Activated naive CD8-positive, alpha-beta T cell treated with anti-CD3 and anti-CD28 coated beads, Interleukin-2, amount 50 U/mL, for 24 hours (primary cell): ENCODE measurements at regions not wholly inside any gene's neighbourhood (a gene's known extent, or its start where the extent isn't known, plus 50 kb on each side); places are given as distances from the start of the nearest gene placed in this dataset.

Source experiments
- ATAC-seq: fragments of 150-1000 bp; cut with Tn5 transposase; one replicate; pipeline ENCODE4 v1.10.0; 2021
- DNase-seq: peaks from one replicate; pipeline ENCODE4 v3.0.0; 2021
- H3K27ac Mint-ChIP-seq: one replicate; pipeline ENCODE4 v1.8.0; 2021; ENCODE audit warnings: mild to moderate bottlenecking, mixed read lengths
- H3K27me3 Mint-ChIP-seq: one replicate; pipeline ENCODE4 v1.8.0; 2021; ENCODE audit warnings: mixed read lengths
- H3K36me3 Mint-ChIP-seq: one replicate; pipeline ENCODE4 v1.8.0; 2021; ENCODE audit warnings: low read depth, mixed read lengths
- H3K4me1 Mint-ChIP-seq: one replicate; pipeline ENCODE4 v1.8.0; 2021; ENCODE audit warnings: mixed read lengths
- H3K4me3 Mint-ChIP-seq: one replicate; pipeline ENCODE4 v1.8.0; 2021; ENCODE audit warnings: mild to moderate bottlenecking, moderate library complexity, mixed read lengths
- H3K9me3 Mint-ChIP-seq: one replicate; pipeline ENCODE4 v1.8.0; 2021; ENCODE audit warnings: mixed read lengths

DNA sequence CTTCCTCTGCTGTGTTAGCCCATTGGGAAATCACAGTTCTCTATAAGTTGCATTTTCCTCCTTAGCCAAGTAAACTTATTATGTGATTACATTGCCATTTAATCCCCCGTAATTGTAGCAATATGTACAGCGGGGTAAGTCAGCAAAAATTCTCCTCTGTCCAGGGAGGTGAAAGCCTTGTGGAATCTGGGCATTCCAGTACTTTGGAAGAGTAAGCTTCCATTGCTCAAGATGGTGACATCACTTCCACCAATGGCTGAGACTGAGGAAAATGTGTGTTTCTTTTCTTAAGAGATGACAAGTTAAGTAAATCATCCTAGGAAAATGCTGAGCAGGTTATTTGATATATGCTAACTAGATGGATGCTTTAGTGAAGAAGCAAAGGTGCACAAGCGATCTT lies 436.7 kb downstream of the CETN3 start:
- Mint-ChIP-seq H3K4me3 (no peak overlapping the region), H3K4me1 (no peaks in the 10 kb centered on the region)

DNA sequence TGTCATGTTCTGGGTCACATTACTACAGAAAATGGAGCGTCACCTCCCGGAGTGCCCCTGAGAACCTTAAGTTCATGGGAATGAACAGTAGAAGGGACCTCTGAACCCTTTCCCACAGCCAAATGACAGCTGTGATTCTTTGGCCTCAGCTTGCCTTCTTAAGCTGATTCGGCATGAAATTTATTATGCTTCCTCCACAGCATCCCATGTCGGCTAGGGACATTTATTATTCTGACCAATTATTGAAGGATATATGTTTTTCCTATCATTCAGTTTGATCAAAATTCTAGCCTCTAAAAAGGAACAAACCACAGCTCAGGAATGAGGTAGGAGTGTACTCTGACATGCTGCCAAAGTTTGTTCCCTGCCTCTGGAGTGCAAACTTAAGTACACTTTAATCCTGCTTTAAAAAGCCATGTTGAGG lies 440.6 kb downstream of the CETN3 start:
- H3K4me3 Mint-ChIP-seq: no peak overlapping the region
- H3K9me3 Mint-ChIP-seq: peaks cover 4% of the 10 kb centered on the region
- H3K4me1 Mint-ChIP-seq: no peaks in the 10 kb centered on the region
- no peaks in the 10 kb centered on the region for H3K27me3 Mint-ChIP-seq
- DNase-seq (no peak), ATAC-seq (no peak)
- H3K36me3 Mint-ChIP-seq: no peaks in the 10 kb centered on the region
- H3K27ac Mint-ChIP-seq: no peak overlapping the region

More for the DNA sequence above, 436.7 kb downstream of the CETN3 start:
- DNase-seq: no peak
- H3K27ac Mint-ChIP-seq: no peak overlapping the region
- no peak for ATAC-seq
- peaks cover 4% of the 10 kb centered on the region for H3K9me3 Mint-ChIP-seq
- H3K36me3 Mint-ChIP-seq: no peaks in the 10 kb centered on the region
- no peaks in the 10 kb centered on the region for H3K27me3 Mint-ChIP-seq

DNA sequence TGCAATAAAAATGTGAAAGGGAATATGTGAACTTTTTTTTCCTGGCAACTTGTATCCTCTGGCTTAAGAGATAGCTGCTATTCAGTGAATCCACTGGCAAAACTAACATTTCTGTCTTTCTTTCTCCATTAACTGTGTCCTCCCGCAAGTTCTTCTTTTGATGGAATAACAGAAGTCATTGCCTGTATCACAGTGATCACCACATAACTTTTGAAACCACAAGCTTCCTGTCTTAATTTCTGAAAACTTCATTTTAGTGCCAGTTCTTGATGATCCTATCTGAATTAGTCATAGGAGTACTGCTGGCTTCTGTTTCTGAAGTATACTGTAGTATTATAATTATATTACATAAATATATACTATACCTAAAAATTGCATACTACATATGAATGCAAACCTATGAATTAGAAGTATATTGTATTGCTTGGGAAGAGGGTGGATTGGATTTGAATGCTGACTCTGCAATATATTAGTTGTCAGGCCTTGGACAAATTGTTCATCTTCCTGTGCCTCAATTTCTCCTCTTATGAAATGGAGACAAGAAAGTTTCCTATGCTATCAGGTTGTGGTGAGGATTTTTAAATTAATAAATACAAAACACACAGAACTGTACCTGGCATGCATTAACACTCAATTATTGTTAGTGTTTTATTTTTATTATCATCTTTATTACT lies 441.6 kb downstream of the CETN3 start:
- Mint-ChIP-seq H3K36me3 (no peaks in the 10 kb centered on the region), H3K9me3 (peaks cover 4% of the 10 kb centered on the region), H3K27ac (no peak overlapping the region), H3K4me1 (no peaks in the 10 kb centered on the region), H3K27me3 (no peaks in the 10 kb centered on the region), H3K4me3 (no peak overlapping the region)
- DNase-seq (no peak), ATAC-seq (no peak)

DNA sequence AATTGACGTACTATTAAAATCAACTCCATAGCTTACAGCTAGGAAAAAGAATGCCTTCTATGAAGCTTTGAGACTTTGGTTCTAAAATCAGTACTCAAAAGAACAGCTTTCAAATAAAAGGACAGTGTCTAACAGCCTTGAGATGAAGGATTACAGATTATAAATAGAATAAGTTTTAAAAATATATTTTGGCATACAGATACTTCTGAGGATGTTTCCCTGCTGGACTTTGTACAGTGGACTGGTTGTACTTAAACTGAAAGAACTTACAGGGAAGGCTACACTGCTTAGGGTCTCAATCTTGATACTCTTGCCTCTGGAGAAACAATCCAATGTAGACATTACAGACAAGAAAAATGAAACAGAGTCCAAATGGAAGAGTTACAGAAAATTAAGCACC lies 452.7 kb downstream of the CETN3 start:
- H3K27ac Mint-ChIP-seq: no peak overlapping the region
- no peaks in the 10 kb centered on the region for H3K9me3 Mint-ChIP-seq
- H3K36me3 Mint-ChIP-seq: no peaks in the 10 kb centered on the region
- no peak for DNase-seq
- H3K27me3 Mint-ChIP-seq: no peaks in the 10 kb centered on the region
- no peak overlapping the region for H3K4me3 Mint-ChIP-seq
- no peaks in the 10 kb centered on the region for H3K4me1 Mint-ChIP-seq
- ATAC-seq: no peak

DNA sequence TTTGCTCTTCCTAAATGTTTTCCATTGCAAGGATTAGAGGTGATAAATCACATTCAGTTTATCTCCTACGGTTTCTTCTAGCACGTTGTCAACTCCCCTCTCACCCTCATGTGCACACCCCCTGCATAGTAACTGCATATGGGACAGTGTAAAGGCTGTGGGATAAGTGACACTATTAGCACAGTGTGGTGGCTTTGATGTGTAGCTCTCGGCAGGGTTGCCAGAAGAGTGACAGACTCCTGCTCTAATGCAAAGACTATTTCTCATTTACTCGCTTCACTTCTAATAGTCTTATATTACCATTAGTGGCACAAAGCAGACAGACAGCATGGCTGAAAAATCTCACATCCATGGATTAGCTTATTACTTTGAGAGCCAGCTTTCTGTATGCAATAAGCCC lies 454.6 kb downstream of the CETN3 start:
- H3K27ac Mint-ChIP-seq: no peak overlapping the region
- H3K4me1 Mint-ChIP-seq: no peaks in the 10 kb centered on the region
- no peaks in the 10 kb centered on the region for H3K36me3 Mint-ChIP-seq
- H3K4me3 Mint-ChIP-seq: no peak overlapping the region
- ATAC-seq: no peak
- DNase-seq: no peak
- H3K27me3 Mint-ChIP-seq: no peaks in the 10 kb centered on the region
- no peaks in the 10 kb centered on the region for H3K9me3 Mint-ChIP-seq

DNA sequence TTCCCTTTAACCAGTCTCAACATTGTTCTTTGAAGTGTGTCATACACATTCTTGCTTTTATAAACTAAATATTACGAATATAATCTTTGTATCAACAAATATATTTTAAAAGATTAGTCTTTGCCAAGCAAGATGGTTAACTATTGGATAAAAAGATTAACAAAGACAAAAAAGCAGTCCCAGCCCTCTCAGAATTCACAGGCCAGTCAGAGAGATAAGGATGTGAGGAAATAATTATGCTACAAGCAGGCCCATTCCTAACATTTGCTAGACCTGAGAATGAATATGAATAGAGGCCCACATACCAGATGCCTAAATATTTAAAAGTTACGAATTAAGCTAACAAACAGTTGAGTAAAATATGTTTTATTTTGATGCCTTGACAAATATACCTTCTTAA lies 457.7 kb downstream of the CETN3 start:
- Mint-ChIP-seq H3K9me3 (no peaks in the 10 kb centered on the region), H3K4me1 (no peaks in the 10 kb centered on the region), H3K36me3 (no peaks in the 10 kb centered on the region), H3K4me3 (no peak overlapping the region), H3K27me3 (no peaks in the 10 kb centered on the region), H3K27ac (no peak overlapping the region)
- DNase-seq: no peak
- no peak for ATAC-seq

DNA sequence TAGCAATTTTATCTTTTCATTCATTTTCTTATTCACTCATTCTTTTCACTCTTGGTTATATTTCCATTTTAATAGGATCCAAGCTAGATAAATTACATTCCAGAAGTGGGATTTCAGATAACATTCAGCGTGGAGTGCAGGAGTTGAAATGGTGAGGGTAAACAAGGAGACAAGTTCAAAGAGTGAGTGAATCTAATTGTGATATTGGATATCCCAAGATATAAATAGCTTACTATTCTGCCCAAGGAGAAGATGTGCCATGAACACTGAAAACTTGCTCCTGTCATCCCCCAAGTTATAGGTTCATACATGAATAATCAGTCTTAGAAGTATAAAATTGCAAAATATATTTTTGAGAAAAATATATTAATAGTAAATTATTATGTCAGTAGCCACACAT lies 459.3 kb downstream of the CETN3 start:
- no peak for DNase-seq
- Mint-ChIP-seq H3K27me3 (no peaks in the 10 kb centered on the region), H3K4me1 (no peaks in the 10 kb centered on the region), H3K4me3 (no peak overlapping the region), H3K36me3 (no peaks in the 10 kb centered on the region), H3K27ac (no peak overlapping the region), H3K9me3 (peaks cover 4% of the 10 kb centered on the region)
- no peak for ATAC-seq

DNA sequence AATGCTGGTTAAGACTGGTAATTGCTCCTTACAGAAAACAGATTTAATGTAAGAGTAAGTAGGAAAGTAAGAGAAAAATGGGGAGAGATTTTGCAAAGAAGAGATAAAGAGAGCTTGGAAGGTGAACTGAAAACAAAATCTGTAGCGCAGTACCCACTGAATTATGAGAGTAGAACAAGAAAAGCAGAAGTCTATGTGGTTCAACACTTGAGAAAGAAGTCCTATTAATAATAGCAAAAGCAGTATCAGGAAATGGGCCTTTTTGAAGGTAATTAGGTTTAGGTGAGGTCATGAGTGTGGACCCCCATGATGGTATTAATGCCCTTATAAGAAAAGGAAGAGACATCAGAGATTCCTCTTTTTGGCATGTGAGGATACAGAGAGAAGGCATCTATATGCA lies 460.6 kb downstream of the CETN3 start:
- Mint-ChIP-seq H3K27ac (no peak overlapping the region), H3K9me3 (peaks cover 4% of the 10 kb centered on the region), H3K27me3 (no peaks in the 10 kb centered on the region), H3K36me3 (no peaks in the 10 kb centered on the region), H3K4me1 (no peaks in the 10 kb centered on the region), H3K4me3 (no peak overlapping the region)
- ATAC-seq (no peak), DNase-seq (no peak)

DNA sequence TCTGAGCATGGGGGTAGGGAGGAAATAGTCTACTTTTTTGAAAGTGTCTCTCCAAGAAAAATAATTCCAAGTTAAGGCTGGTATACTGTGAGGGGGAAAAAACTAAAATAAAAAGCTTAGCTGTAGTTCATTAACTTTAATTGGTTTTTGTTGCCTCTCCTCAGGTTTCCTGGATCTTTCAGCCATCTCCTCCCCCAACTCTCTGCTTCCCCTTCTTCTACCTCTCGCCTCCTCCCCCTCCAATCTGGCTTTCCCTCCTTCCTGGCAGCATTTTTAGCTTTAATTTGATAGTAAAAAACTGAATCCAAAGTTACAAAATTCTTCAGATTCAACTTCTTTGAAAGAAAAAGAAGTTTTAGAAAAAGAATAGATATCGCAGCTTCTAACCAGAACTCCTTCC lies 462.6 kb downstream of the CETN3 start:
- DNase-seq (no peak), ATAC-seq (no peak)
- H3K4me3 Mint-ChIP-seq: no peak overlapping the region
- H3K27me3 Mint-ChIP-seq: no peaks in the 10 kb centered on the region
- H3K36me3 Mint-ChIP-seq: no peaks in the 10 kb centered on the region
- H3K9me3 Mint-ChIP-seq: peaks cover 10% of the 10 kb centered on the region
- H3K27ac Mint-ChIP-seq: no peak overlapping the region
- no peaks in the 10 kb centered on the region for H3K4me1 Mint-ChIP-seq

DNA sequence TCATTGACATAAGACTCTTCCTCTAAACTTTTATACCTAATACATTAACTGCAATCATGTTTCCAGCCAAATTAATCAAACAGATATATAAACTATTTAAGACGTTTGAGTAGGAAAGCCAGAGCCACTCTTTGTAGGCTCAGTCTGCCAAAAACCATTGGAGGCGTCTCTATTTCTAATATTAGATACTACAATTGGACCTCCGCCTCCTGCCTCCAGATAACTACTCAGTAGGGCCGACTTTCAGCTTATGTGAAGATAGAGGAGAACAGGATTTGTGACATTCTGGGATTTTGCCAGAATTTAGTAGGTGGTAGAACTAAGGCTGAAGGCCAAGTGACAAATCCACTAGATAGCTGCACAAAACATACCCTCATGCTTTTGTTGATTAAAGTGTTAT lies 463.0 kb downstream of the CETN3 start:
- Mint-ChIP-seq H3K36me3 (no peaks in the 10 kb centered on the region), H3K27ac (no peak overlapping the region), H3K4me3 (no peak overlapping the region), H3K4me1 (no peaks in the 10 kb centered on the region), H3K27me3 (no peaks in the 10 kb centered on the region), H3K9me3 (peaks cover 10% of the 10 kb centered on the region)
- DNase-seq (no peak), ATAC-seq (no peak)

DNA sequence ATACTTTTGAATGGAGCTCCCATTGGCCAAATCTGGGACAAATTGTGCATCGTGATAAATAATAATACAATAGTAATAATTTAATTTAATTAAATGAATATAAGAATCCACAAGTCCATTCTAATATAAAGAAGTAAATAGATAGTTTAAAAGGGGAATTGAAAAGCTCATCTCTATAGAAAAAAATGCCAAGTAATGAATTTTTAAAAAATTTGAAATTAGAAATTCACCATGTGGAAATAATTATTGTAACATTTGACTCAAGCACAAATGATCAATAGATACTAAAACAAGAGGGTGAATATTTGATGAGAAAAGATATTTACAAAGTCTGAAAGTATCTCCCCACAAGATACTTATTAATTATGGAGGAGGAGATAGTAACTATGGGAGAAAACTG lies 467.4 kb downstream of the CETN3 start:
- no peak for DNase-seq
- H3K9me3 Mint-ChIP-seq: peaks cover 10% of the 10 kb centered on the region
- H3K4me3 Mint-ChIP-seq: no peak overlapping the region
- no peaks in the 10 kb centered on the region for H3K4me1 Mint-ChIP-seq
- H3K27ac Mint-ChIP-seq: no peak overlapping the region
- H3K27me3 Mint-ChIP-seq: no peaks in the 10 kb centered on the region
- ATAC-seq: no peak
- no peaks in the 10 kb centered on the region for H3K36me3 Mint-ChIP-seq

DNA sequence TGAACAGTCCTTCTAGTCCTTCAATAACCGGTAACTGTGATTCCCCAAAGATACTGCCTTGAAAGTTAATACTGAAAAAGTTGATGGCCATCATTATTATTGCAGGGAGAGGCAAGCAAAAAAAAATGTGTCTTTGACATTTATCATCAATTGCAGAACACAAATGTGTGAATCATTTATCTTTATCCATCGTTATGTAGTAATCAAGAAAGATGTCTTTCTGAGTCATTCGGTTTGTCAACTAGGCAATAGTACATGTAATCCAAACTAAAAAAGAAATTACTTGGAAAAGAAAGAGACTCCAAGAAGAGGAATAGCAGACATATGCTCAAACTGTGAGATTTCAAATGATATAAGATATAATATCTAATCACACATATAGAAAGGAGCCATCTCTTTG lies 473.0 kb downstream of the CETN3 start:
- H3K4me1 Mint-ChIP-seq: no peaks in the 10 kb centered on the region
- H3K36me3 Mint-ChIP-seq: no peaks in the 10 kb centered on the region
- H3K4me3 Mint-ChIP-seq: no peak overlapping the region
- ATAC-seq (no peak), DNase-seq (no peak)
- H3K27me3 Mint-ChIP-seq: no peaks in the 10 kb centered on the region
- no peaks in the 10 kb centered on the region for H3K9me3 Mint-ChIP-seq
- H3K27ac Mint-ChIP-seq: no peak overlapping the region

DNA sequence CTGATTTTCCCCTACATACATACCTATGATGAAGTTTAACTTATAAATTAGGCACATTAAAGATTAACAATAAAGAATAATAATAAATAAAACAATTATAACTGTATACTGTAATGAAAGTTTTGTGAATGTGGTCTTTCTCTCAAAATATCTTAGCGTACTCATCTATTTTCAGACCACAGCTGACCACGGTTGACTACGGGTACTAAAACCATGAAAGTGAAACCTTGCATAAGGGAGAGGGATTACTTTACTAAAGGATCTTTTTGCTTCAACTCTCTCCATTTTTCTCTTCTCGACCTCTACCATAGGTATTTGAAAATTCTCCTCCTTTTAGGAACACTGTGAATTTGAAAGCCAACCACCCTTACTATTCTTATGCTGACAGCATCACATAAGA lies 475.5 kb downstream of the CETN3 start:
- DNase-seq (no peak), ATAC-seq (no peak)
- no peaks in the 10 kb centered on the region for H3K9me3 Mint-ChIP-seq
- no peaks in the 10 kb centered on the region for H3K27me3 Mint-ChIP-seq
- H3K36me3 Mint-ChIP-seq: no peaks in the 10 kb centered on the region
- H3K4me3 Mint-ChIP-seq: no peak overlapping the region
- H3K4me1 Mint-ChIP-seq: no peaks in the 10 kb centered on the region
- no peak overlapping the region for H3K27ac Mint-ChIP-seq

DNA sequence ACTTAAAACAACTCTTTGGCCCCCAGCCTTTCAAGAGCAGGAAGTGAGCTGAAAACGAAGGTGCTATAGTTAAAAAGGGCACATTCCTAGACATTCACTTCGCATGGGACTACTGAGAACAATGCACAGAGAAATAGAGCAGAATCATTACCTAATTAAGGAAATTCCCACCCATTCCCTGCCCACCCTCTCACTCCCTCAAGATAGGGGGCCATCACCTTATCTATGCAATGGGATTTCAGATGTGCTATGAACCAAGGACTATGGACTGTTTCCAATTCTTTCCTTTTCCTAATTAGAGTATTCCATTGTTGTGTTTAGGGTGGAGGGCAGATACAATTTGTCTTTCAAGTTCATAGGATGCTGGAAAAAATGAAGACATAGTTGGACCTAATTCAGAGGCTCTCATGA lies 476.8 kb downstream of the CETN3 start:
- no peaks in the 10 kb centered on the region for H3K4me1 Mint-ChIP-seq
- no peaks in the 10 kb centered on the region for H3K27me3 Mint-ChIP-seq

DNA sequence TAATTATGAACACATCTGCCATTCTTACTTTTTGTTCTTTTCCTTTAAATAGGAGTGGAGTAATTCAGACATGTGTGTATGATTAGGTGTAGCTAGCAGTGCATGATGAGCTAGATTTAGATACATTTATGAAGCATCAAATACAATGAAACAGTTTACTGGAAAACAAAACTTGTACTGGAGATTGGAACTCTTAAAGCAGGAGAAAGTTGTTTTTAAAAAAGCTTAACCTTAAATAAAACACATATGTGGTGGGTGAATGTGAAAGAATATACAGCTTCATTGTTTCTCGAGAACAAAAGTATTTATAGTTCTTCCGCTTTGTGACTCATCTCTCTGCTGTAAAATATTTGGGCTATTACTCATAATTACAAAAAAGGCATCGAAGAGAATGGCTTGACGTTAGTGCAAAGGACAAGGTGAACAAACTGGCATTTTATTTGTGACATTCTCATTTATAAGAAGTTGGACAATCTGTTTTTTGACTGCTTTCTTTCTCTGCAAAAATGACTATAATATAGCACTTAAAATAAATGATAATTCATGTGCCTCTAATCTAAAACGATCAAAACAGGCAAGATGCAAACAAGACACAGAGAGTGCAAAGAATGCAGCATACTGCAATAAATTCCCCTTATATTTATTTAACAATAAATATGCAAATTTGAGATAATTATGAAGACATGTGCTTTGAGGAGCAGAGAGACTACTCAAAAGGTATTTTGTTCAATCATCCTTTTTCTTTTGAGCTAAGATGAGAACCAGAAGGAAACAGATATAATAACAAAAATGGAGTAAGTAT lies 478.8 kb downstream of the CETN3 start:
- ATAC-seq (no peak), DNase-seq (no peak)
- no peaks in the 10 kb centered on the region for H3K4me1 Mint-ChIP-seq
- no peaks in the 10 kb centered on the region for H3K27me3 Mint-ChIP-seq
- H3K36me3 Mint-ChIP-seq: no peaks in the 10 kb centered on the region
- no peaks in the 10 kb centered on the region for H3K9me3 Mint-ChIP-seq
- H3K27ac Mint-ChIP-seq: no peak overlapping the region
- H3K4me3 Mint-ChIP-seq: no peak overlapping the region

More for the DNA sequence above, 476.8 kb downstream of the CETN3 start:
- Mint-ChIP-seq H3K4me3 (no peak overlapping the region), H3K27ac (no peak overlapping the region), H3K9me3 (no peaks in the 10 kb centered on the region), H3K36me3 (no peaks in the 10 kb centered on the region)
- no peak for ATAC-seq
- DNase-seq: no peak
